Astrocyte of the hippocampus (primary cell): ENCODE measurements at regions not wholly inside any gene's neighbourhood (a gene's known extent, or its start where the extent isn't known, plus 50 kb on each side); places are given as distances from the start of the nearest gene placed in this dataset.

Experiments used
- DNase-seq: peaks from one replicate; pipeline ENCODE4 v3.0.0; 2011; ENCODE audit warnings: low read depth, low spot score

DNA sequence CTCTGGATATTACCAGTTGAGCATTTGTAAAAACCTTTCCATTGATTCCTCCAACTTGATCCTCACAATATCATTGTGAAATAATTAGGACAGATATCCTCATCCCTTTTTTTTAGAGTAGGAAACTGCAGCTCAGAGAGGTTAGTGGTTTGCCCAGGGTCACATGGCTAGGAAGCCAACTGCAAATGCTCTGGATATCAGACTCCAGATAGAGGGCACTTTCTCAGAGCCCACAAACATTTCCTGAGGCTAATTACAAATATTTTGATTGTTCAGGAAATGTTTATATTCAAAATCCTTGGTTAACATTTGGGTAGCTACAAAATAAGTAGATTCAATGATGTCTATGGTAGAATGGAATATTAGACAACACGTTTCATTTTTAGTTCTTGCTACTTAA, 154.8 kb upstream of the DPYD start:
- no peak for DNase-seq

DNA sequence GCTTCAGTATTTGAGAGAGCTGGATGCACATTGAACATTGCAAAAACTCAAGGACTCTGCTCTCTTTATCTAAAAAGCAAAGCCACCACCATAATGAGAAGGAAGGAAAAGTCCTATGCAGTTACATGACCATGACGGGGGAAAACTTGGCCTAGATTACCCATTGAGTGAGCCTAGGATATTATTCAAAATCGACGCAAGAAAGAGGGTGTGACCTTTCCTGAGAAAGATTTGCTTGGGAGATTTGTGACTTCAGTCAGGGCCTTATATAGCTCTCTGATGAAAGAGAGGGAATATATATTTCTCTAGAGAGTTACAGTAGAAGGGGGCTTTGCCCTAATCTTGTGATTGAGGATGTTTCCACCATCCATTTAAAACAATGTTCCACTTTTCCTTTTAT, 153.0 kb upstream of the DPYD start:
- no peak for DNase-seq

DNA sequence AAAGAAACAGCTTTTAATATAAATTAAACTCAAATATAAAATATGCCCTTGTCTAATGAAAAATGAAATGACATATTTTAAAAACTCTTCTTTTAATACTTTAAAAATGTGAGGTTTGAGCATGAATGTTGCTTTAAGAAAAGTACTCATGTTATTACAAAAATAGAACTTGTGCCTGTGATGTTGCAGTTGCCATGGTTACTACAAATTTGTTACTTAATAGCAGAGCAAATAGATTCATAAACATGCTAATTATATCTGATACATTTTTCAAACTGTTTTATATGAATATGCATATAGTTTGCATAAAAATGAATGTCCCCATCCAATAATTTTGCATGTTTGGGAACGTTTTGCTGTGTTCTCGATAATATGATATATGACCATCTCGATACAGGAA, 152.3 kb upstream of the DPYD start:
- DNase-seq = no peak

DNA sequence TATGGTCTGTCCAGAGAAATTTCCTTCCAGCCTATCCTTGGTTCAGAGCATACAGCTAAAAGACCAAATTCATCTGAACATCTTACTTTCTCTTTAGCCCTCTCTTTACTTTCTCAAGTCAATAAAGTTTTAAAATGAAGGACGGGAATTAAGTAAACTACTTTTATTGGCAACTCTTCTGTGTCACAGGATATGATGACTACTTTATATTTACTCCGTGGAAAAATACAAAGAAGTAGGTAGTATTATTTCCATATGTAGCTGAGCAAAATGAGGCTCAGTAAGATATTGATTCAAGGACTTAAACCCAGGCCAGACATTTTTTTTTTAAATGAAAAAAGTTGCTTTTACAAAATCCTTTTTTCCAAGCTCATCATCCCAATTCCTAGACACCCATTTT, 151.2 kb upstream of the DPYD start:
- DNase-seq = no peak

DNA sequence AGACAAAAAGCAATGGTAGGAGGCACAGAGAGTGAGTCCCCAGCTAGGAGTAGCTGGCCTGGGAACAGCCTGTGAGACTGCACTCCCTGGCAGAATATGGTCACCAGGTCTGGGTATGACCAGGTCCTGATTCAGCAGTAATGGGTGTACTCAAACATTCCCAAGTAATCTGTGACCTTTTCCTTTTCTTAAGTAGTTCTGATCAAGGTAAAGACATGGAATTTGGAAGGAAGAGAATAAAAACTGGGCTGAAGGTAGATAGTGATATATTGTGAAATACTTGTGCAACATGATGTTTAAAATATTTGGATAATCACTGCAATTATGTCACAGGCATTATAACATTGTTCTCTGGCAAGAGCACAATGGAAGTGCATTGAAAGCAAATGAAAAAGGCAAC, 147.2 kb upstream of the DPYD start:
- DNase-seq = no peak

DNA sequence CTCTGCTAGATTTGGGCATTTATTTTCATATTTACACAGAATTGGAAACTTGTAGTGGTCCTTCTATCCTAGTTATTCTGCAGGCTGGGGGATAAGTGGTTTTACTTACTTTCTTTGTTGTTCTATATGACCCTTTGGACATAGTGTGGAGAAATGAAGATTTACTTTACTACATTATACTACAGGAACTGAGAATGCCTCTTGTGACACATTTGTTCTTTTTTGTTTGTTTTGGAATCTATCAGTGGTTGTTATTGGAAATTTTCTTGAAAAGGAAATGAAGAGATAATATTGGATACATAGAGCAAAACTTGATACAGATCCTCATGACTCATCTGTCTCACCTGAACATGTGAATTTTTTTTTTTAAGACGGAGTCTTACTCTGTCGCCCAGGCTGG, 146.1 kb upstream of the DPYD start:
- no peak for DNase-seq

DNA sequence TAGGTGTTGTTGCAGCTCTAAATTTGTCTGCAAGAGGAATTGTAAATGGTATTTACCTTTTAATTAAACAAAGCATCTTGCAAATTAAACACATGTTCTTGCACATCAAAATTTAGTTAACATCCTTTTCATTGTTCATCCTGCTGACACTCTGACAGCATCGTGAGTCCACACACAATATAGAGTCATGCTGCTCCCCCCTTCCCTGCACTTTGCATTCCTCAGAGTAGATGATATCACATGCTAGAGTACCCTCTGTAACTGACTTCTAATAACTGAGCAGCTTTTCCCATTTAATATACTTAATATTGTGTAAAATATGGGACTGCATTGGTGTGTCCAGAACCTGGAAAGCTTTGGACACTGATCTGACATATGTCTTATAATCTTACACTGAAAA, 138.8 kb upstream of the DPYD start:
- peak; percentile 27 for DNase-seq

DNA sequence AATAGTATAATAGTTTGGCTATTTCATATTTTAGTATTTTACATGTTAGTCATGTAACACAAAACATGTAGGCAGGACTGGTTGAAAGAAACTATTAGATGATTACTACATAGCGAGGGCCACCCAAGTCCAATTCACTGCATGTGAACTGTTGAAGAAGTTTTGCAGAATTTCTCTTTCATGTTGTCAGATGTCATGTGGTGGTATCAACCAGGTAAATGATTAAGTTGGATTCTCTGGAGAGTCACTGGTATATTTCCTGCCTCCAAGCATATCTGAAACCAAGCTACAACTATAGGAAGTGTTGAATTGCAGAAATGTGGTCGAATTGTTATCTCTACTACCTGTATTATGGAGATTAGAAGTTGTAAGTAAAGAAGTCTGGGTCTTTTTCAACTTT, 137.8 kb upstream of the DPYD start:
- no peak for DNase-seq

DNA sequence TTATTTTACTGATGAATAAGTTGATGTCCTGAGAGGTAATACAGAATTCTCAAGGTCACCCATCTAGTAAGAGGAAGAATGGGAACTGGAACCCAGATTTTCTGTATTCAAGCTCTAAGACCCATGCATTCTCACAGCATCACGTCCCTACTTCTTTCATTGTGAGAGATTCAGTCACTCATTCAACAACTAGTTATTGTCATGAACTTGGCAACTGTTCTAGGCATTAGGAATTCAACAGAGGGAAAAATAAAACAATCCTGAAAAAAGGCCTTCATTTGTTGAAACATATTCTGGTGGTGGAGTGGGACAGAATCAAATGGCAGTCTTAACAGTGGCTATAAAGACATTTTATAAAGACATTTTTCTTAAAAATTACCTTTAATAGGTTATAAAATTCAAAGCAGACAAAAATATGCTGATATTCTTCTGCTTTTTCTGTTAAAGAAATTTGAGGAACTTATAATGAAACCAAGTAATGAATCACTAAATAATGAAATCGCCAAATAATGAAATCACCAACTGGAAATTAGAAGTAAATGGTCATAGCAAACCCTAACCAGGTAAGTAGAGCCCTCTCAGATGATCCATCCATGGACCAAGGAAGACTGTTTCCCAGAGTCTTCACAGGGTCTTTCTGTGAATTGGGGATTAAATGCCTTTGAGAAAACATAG, 136.5 kb upstream of the DPYD start:
- DNase-seq = peak; percentile 19

DNA sequence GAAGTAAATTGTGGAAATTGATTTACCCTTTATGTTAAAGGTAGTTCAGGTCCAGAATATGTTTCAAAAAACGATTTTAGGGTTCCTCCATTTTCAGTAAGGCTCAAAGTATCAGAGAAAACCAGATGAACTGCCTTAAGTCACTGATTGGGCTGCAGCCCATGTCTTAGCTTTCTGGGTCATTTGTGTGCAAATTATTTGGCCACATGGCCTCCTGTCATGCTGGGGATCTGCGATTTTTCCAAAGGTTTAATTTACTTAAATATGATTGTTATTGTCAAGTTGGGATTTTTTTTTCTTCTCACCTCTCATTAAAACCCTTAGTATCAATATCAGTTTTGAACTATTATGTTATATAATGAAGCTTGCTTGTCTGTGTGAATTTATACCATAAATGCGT, 135.9 kb upstream of the DPYD start:
- DNase-seq = no peak

DNA sequence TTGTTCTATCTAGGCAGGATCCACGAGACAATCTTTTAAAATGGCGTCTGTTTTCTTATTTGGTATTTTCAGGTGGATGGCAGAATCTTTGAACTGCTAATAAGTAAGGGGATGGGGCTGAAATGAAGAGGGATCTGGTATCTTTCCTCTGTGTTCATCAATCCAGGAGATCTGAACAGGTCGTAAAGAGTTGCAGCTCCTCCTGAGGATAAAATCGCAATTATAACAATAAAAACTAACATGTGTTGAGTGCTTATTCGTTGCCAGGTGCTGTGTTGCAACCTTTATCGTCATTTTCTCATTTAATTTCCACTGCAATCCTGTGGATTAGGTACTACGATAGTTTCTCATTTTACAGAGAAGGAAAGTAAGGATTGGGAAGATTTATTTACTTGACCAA, 134.6 kb upstream of the DPYD start:
- DNase-seq = peak; percentile 11

DNA sequence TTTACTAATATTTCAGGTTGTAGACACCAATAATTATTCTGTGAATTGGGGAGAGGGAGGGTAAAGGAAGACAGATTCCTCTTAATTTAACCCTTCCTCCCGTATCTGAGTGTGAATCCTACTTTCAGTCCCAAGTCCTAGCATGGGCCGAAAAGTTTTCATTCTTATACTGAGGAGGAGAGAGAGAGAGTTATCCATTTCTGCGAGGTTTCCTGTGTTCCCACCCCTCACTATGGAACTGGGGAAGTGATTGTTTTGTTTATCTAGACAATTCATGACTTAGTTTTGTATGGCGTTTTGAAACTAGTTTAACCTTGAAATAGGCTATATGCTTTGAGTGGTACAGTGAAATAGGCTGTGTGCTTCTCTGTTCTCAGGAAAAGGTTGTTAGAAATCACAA, 134.0 kb upstream of the DPYD start:
- DNase-seq = peak; percentile 34

DNA sequence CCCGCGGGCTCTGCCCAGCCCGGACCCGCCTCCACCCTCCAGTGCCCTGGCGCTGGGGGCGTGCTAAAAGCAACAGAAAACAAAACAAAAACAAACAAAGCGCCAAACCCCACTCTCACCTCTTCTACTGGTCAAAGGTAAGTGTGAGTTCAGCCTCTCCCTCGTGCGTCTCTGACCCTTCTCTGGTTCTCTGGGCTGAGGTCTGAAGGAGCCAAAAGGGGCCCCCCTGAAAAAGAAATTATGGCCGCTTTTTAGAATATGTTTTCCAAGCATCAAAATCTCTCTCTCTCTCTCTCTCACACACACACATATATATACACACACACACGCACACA, 133.5 kb upstream of the DPYD start:
- DNase-seq = no peak

DNA sequence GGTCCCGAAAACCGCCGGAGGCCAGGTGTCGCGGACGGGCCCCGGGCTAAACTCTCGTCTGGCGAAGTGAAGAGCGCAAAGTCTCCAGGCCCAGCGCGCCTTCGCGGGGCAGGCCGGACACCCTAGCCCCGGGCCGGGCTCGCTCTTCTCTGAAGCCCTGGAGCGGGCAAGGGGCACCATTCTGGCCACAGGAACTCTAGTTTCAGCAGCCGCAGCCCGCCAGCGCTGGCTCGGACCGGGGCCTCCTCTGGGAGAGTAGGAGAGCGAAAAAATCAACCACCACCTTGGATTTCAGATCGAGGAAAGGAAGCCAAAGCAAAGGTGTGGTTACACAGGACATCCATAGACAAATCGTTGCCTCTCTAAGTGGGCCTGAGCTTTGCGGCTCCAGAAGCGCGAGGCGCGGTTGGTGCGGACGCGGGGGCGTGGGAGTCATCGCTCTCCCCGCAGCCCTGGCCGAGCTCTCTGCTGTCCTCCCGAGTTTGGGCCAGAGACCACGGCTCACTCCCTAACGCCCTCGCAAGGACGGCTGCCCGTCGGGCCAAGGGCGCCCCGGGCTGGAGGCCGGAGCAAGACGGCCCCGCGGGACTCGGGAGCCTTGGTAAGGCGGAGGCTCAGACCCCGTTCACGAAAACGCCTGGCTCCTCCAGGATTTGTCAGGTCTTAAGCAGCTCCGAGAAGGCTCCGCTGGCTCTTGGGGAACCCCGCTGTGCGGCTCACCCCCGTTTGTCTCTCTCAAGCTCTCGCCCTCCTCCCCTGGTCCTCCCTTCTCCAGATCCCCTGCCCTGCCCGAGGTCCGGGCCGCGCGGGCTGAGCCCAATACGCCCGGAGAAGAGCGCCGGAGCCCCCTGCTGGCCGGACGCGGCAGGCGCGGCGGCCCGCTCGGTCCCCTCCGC, 132.9 kb upstream of the DPYD start:
- DNase-seq = peak; percentile 96

DNA sequence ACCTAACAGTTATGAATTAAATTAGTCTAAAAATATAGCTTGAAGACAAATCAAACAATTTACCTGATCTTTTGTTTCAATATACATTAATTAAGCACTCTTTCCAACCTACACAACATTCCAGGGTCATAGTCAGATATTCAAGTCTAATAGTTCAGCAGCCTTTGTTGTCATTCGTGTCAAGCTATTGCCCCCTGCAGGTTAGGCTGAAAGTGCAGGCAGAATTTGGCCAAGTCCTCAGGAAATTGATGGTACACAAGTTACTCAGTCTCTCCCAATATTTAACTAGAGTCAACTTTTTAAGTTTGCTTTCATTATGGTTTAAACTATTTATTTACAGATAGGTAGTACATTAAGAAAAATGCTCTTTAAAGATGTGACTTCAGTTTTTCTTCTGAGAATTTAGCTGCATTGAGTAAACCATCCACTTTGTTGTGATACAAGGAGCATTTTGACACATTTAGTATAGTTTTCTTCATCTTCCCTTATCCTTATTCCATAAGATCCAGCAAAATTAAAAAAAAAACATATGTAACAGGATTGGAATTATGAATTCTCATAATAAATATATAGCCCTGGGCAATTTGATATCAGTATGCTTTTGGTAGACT, 130.3 kb upstream of the DPYD start:
- DNase-seq = peak; percentile 88

DNA sequence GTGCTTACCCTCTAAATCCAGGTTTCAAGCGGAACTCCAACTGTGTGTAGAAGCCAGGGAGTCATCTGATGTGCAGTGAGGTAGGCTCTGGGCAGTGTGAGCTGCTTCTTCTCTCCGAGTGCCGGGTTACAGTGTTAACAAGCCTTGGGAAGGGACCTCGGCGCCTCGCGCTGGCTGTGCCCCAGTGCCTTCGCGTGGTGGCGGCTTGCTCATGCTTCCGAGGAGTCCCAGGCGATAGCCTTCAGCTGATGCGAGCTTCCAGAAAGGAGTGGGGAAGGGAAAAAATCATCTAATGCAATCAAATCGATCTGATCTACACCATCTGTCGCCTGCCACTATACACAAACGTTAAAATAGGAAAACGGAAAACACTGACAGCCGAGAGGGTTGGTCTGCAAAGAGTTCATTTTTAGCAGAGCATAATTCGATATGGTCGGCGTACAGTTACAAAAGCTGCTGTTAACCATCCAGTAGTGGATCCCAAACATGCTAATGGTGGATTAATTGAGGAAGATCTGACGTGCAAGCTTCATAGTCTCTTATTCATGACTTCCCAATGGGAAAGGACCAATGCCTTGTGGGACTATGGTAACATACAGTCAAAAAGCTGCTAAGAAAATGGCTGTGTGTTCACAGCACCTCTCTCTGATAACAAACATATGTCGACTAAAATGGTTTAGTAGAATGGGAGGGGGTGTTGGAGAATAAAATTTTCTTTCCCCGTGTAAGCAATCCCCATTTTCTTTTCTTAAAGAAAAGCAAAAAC, 128.7 kb upstream of the DPYD start:
- DNase-seq = peak; percentile 65

DNA sequence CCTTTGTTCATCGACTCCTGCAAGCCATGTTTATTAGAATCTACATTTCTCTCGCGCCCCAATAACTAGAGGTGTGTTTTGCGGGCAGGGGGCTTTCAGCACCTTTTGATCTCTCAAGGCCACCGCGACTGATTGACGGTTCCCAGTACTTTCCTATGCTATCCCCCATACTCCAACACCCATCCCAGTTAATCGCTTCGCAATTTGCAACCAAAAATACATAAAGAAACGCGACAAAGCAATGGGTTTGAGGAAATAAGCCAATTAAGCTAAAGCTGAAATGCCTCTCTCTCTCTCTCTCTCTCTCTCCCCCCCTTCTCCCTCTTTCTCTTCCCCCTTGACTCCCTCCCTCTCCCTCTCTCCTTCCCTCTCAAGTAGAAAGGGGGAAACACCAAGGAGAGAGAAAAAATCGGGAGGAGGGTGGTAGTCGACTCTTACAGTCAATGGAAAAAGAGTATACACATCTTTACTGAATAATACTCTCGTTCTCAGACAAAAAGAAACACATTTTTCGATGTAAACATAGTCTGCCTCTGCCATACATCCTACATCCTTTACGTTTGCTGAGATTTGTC, 128.0 kb upstream of the DPYD start:
- DNase-seq = no peak

DNA sequence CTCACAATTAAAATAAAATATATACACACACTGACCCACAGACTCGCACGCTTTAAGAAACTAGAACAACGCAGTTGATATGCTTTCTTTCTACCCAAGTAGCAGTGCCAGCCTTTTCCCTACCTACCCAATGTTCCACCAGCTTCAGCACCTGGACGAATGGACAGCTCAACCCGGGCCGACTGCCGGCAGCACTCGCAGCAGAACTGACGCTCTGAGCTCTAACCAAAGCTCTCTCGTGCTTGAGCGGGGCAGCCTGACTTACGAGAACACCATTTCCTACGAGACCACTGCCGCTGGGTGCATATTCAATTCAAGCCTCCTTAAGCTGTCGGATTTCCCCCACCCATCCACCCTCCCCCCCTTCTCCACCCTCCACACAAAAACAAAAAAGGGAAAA, 127.4 kb upstream of the DPYD start:
- peak; percentile 96 for DNase-seq

DNA sequence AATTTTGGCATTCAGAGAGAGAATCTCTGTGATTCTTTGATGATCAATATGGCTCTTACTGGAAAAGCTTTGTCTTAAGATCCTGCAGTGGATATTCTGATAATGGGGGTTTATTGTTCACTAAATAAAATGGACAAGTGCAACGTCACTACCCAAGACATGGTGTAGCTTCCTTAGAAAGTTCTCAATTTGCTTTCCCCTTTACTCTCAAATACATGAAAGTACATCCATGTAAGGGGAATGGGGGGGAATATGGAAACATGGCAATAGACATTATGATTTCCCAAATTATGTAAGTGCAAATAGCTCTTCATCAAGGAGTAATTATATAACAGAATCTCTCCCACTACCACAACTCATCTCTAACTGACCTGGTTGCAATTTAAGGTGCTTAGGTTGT, 126.3 kb upstream of the DPYD start:
- no peak for DNase-seq

DNA sequence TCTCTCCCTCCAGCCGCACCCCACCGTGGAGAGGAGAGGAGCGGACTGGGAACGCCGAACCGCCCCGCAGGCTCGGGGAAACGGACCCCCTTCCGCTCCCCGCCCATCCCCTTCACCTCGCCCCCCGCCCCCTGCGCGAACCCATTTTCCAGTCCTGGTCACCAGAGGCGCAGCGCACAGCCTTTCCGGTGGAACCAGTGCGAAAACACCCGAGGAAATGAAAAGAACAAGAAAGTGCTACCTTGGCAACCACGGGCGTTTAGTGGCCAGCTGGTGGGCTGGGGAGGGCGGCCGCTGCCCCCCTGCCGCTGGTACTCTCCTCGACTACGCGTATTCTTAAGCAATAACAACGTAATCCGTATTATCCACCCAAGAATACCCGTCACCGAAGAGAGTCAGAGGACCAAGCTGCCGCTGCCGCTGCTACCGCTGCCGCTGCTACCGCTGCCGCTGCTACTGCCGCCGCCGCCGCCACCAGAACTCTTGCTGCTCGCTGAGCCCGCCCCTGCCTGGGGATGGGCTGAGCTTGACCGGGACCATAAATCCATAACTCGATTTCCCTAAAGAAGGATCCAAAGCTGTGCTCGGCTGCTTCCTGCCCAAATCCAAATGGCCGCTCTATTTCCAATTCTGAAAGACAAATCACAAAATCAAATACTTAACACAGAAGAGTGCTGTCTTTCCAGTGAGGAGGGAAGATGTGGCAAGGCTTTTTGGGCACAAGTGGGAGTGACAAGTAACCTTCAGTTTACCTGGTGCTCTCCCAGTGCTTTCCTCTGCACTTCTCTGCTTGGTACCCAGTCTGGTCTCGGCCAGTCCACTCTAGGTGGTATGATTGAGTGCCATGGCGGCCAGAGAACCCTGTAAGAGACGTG, 125.2 kb upstream of the DPYD start:
- peak; percentile 82 for DNase-seq

DNA sequence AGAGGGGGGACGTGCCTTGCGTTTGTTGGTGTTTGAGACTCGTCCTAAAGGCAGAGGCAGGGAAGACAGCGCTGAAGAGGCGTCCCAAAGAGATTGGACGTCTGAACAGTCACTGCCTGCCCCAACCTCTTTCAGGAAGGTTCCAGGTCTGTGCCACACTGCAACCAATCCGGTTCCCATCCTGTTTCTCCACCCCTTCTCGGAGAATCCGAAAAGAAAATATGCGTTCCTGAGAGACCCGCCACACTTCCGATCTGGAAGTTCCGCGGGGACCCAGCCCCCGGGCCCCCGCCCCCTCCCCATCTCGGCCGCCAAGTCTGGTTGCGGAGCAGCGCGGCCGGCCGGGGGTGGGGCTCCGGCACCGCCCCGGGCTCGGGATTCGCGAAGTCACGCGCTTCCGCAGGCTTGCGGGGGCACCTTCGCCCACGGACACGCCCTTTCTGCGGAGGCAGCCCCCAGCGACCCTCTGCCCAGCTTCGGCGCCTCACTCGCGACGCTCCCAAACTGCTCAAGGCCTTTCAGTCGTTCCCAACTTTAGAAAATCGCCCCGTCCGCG, 124.5 kb upstream of the DPYD start:
- peak; percentile 81 for DNase-seq
